HAP-1 (cell line): ENCODE measurements at regions not wholly inside any gene's neighbourhood (a gene's known extent, or its start where the extent isn't known, plus 50 kb on each side); places are given as distances from the start of the nearest gene placed in this dataset.

Source experiments
- DNase-seq, 2 experiments: peaks; one replicate each; pipeline ENCODE4 v3.0.0-alpha.2; 2016 to 2020; ENCODE audit warnings: low spot score in 2 of 2
- H3K27me3 ChIP-seq: fragments of 250-450 bp; sonication (Bioruptor Pico); 2 replicates; pipeline ENCODE4 v1.5.1; 2020; ENCODE audit warnings: low read depth, mild to moderate bottlenecking, moderate library complexity
- H3K36me3 ChIP-seq: fragments of 250-450 bp; sonication (Bioruptor Pico); replicated peaks from 2 replicates; pipeline ENCODE4 v1.5.1; 2020; ENCODE audit warnings: mild to moderate bottlenecking
- H3K4me1 ChIP-seq: fragments of 250-450 bp; sonication (Bioruptor Pico); 2 replicates; pipeline ENCODE4 v1.5.1; 2020; ENCODE audit warnings: mild to moderate bottlenecking
- H3K4me3 ChIP-seq: fragments of 250-450 bp; sonication (Bioruptor Pico); 2 replicates; pipeline ENCODE4 v1.5.1; 2020; ENCODE audit warnings: mild to moderate bottlenecking, moderate library complexity
- H3K9me3 ChIP-seq: fragments of 250-450 bp; sonication (Bioruptor Pico); 2 replicates; pipeline ENCODE4 v1.5.1; 2020; ENCODE audit warnings: mild to moderate bottlenecking, moderate library complexity
- in situ Hi-C: fragments of 300-500 bp; cut with MboI; formaldehyde crosslinking; loops from 3 replicates; pipeline ENCODE4 v1.14.3; 2020; ENCODE audit warnings: low sequenced_read_pairs, inconsistent platforms, mixed read lengths

DNA sequence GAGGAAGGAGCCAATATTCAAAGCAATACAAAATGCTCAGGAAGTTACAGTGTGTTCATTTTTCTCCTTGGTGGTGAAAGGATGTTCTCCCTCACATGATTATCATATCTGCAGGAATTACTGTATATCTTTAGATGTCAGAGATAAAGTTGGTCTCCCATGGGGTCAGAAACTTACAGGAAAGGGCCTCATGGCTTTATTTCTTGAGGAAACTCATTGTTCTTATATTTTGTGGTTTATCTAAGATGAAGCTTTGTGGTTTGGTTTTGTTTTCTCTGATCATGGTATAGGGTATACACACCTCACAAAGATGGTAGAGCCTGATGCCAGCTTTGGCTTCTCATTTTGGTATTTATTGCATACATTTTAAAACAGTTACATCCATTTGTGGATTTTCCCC lies 100.5 kb upstream of the STXBP5 start:
- Histone ChIP-seq H3K27me3 (no peaks in the 10 kb centered on the region), H3K4me1 (no peaks in the 10 kb centered on the region), H3K9me3 (no peaks in the 10 kb centered on the region), H3K4me3 (no peak overlapping the region), H3K36me3 (no peaks in the 10 kb centered on the region)
- DNase-seq: no peak
- in situ Hi-C loops: no loop called here

DNA sequence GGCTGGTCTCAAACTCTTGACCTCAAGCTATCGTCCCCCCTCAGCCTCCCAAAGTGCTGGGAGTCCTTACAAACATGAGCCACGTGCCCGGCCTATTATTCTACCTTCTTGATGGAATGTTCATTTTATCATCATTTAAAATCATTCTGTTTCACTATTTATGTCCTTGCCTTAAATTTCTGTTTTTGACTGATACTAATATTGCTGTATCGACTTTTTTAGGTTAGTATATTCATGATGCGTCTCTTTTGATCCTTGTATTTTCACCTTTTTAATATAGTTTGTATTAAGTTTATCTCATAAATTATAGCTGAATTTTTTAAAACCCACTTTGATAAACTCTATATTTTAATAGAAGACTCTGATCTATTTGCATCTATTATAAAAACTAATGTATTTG lies 98.4 kb upstream of the STXBP5 start:
- no peak for DNase-seq
- Histone ChIP-seq H3K36me3 (no peaks in the 10 kb centered on the region), H3K4me1 (no peaks in the 10 kb centered on the region), H3K9me3 (no peaks in the 10 kb centered on the region), H3K27me3 (no peaks in the 10 kb centered on the region), H3K4me3 (no peak overlapping the region)
- in situ Hi-C loops: no loop called here

DNA sequence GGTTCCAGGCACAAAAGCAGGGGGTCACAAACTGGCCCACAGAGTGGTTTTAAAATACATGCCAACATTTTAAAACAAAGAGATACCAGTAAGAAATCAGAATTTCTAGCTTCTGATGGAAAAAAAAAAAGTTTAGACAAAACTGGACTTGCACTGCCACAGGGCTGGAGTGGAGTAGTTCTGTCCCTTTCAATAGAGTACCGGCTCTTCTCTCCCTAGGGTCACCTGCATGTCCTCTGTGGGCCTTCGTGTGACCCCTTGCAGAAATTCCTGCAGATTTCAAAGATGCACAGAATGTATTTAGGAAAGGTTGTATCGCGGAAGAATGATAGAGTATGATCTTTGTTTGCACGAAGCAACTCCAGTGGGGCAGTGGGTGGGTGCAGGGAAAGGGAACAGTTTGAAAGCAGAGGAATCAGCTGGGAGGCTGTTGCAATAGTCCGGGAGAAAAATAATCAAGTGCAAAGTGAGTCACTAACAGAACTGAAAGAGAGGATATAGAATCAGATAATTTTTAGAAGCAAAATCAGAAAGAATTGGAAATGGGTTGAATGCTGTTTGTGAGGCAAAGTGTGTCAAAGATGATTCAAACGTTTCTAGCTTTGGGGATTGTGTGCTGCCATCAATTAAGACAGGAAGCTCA lies 97.3 kb upstream of the STXBP5 start:
- DNase-seq: no peak

DNA sequence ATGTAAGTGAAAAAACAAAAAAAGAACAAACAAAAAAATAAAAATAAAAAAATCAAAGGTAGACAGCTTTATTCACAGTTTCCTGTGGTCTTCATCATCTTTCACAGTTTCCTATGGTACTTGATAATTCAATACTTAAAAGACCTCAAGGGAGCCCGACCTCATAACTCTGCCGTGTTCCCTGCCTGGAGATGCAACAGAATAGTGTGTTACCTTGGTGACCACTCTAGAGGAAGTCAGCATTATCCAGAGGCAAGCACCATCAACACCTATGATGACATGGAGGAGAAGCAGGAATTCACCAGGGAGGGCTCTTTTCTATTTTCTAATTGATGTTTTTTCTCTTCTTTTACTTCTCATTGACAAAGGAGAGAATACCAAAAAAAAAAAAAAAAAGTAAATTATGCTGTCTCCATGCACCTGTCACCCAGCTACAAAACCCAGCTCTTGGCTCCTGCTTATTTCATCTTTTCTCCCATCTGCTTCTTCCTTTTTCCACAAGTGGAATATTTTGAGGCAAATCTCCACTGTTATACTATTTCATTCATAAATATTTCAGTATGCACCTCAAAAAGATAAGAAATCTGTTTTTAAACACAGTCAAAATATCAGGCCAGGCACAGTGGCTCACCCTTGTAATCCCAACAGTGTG lies 95.8 kb upstream of the STXBP5 start:
- Histone ChIP-seq H3K4me3 (no peak overlapping the region), H3K9me3 (no peaks in the 10 kb centered on the region), H3K27me3 (no peaks in the 10 kb centered on the region), H3K36me3 (no peaks in the 10 kb centered on the region), H3K4me1 (no peaks in the 10 kb centered on the region)
- DNase-seq: no peak
- in situ Hi-C loops: no loop called here

More for the DNA sequence above, 97.3 kb upstream of the STXBP5 start:
- H3K27me3 ChIP-seq: no peaks in the 10 kb centered on the region
- H3K4me1 ChIP-seq: no peaks in the 10 kb centered on the region
- no peaks in the 10 kb centered on the region for H3K9me3 ChIP-seq
- H3K4me3 ChIP-seq: no peak overlapping the region
- no peaks in the 10 kb centered on the region for H3K36me3 ChIP-seq
- in situ Hi-C loops: no loop called here

DNA sequence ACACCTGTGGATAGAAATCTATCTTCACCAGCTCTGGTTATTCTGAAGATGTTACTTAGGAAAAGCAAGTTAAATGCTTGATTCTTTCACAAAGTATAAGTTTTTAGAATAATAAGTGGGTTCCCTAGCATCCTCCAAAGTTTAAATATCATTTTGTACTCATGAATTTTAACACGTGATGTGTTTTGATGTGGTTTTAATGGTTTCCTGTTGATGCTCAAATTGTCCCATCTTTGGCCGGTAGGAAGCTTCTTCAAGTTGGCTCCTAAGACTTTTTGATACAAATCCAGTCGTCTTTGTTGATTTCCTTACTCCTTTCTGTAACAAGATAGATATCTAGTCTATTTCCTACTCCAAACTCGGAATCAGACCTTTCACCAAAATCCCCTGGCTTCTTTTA lies 94.5 kb upstream of the STXBP5 start:
- in situ Hi-C loops: no loop called here
- Histone ChIP-seq H3K4me3 (no peak overlapping the region), H3K27me3 (no peaks in the 10 kb centered on the region), H3K4me1 (no peaks in the 10 kb centered on the region), H3K9me3 (no peaks in the 10 kb centered on the region), H3K36me3 (no peaks in the 10 kb centered on the region)
- DNase-seq: no peak

DNA sequence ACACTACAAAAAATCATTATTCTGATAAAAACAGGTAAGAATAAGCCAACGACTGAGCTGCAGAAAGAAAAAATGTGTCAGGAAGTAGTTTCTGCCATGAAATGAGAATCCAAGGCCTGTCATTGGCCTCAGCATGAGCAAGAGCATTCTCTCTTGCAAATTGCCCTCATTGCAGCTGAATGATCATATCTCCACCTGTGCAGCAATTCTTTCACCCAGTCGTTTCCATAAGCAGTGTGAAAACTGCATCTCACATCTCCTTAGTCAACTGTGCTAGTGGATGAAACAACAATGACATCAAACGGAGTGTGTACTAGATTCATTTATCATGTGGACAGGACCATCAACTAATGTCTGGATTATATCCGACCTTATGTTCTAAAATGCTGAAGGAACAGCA lies 88.2 kb upstream of the STXBP5 start:
- no peak for DNase-seq
- Histone ChIP-seq H3K36me3 (no peaks in the 10 kb centered on the region), H3K4me1 (no peaks in the 10 kb centered on the region), H3K27me3 (no peaks in the 10 kb centered on the region; the same call in none of the 2 replicates), H3K9me3 (no peaks in the 10 kb centered on the region), H3K4me3 (no peak overlapping the region)
- in situ Hi-C loops: no loop called here

DNA sequence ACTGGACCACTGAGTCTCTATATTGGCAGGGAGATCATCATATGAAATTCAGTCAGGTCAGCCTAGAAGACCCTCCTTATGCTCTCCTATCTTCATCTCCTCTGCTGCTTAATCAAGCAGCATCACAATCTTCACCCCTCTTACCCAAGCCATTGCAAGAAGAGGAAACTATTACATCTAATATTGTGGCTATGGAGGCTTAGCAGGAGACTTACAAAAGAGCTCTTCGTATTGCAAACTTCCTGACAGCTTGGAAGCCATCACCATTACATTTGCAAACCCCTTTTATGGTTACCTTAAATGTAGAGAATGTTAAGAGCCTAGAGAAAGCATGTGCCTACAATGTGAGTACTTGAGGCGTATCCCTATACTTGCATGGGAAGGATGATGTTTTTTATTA lies 87.2 kb upstream of the STXBP5 start:
- Histone ChIP-seq H3K36me3 (no peaks in the 10 kb centered on the region), H3K9me3 (no peaks in the 10 kb centered on the region), H3K27me3 (no peaks in the 10 kb centered on the region; the same call in none of the 2 replicates), H3K4me1 (no peaks in the 10 kb centered on the region), H3K4me3 (no peak overlapping the region)
- DNase-seq: no peak
- in situ Hi-C loops: no loop called here

DNA sequence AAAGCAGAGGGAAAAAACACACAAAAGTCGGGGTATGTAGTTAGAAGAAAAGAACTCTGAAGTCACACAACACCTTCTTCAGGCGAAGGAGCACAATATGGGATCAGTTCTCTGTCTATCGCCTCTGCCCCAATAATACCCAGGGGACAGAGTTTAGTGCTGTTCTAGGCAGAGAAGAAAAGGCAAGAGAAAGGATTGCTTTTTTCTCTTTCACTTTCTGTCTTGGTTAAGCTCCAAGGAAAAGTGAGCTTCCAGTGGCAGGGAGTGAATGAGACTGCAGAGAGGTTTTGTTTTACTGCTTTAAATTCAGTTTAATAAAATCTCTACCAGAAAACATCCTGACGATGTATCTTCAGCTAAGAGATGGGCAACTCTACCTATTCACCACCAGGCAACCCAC lies 86.6 kb upstream of the STXBP5 start:
- in situ Hi-C loops: no loop called here
- no peak for DNase-seq
- Histone ChIP-seq H3K9me3 (no peaks in the 10 kb centered on the region), H3K36me3 (no peaks in the 10 kb centered on the region), H3K4me3 (no peak overlapping the region), H3K27me3 (no peaks in the 10 kb centered on the region; the same call in none of the 2 replicates), H3K4me1 (no peaks in the 10 kb centered on the region)

DNA sequence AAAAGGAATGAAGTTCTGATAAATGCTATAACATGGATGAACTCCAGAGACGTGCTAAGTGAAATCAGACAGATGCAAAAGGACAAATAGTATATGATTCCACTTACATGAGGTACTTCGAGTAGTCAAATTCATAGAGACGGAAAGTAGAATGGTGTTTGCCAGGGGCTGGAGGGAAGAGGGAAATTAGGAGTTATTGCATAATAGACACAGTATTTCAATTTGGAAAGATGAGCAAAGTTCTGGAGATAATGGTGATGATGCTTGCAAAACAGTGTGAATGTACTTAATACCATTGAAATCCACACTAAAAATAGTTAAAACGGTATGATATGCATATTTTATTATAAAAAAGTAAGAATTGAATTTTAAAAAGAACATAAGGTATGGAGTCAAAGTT lies 84.9 kb upstream of the STXBP5 start:
- H3K36me3 ChIP-seq: no peaks in the 10 kb centered on the region
- no peaks in the 10 kb centered on the region for H3K4me1 ChIP-seq
- no peaks in the 10 kb centered on the region; the same call in none of the 2 replicates for H3K27me3 ChIP-seq
- no peak overlapping the region for H3K4me3 ChIP-seq
- DNase-seq: no peak
- no peaks in the 10 kb centered on the region for H3K9me3 ChIP-seq
- in situ Hi-C loops: no loop called here

DNA sequence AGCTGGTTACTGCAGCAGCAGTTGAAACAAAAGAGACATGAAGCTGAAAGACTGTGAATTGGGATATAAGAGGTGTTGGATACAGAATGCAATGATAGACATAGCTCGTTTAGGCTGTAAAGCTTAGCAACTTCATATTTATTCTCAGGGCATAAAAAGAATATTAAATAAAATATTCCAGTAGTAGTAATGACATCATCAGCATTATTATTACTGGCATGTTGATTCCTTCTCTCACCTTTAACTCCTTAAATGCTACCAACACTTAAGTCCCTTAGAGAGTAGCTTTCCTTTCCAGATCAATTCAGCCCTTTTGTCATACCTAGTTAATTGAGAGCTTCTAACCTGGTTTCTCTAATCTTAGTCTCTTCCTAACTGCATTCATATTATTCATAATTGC lies 81.4 kb upstream of the STXBP5 start:
- Histone ChIP-seq H3K36me3 (no peaks in the 10 kb centered on the region), H3K9me3 (no peaks in the 10 kb centered on the region), H3K4me1 (no peaks in the 10 kb centered on the region), H3K4me3 (no peak overlapping the region), H3K27me3 (no peaks in the 10 kb centered on the region; the same call in 1 of the 2 replicates)
- in situ Hi-C loops: no loop called here
- no peak for DNase-seq

DNA sequence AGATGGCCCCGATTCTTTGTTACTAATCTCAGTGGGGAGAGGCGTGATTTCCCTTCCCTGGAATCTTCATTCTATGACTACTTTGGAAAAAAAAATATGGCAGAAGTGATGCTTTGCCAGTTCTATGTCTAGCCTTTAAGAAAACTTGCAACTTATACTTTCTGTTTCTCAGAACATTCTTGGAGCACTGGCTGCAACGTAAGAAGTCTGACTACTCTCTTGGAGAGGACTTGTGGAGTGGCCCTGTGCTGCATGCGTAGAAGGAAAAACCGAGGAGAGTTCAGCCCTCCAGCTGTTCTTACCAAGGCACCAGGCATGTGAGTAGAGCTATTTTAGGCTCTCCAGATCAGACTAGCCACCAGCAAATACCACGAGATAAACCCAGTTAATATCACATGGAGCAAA lies 77.6 kb upstream of the STXBP5 start:
- DNase-seq: no peak
- no peaks in the 10 kb centered on the region for H3K36me3 ChIP-seq
- H3K4me3 ChIP-seq: no peak overlapping the region
- 0 out of 2 replicates have a peak, but pooled peaks cover 3% of the 10 kb centered on the region for H3K27me3 ChIP-seq
- no peaks in the 10 kb centered on the region for H3K9me3 ChIP-seq
- in situ Hi-C loops: no loop called here
- no peaks in the 10 kb centered on the region for H3K4me1 ChIP-seq

DNA sequence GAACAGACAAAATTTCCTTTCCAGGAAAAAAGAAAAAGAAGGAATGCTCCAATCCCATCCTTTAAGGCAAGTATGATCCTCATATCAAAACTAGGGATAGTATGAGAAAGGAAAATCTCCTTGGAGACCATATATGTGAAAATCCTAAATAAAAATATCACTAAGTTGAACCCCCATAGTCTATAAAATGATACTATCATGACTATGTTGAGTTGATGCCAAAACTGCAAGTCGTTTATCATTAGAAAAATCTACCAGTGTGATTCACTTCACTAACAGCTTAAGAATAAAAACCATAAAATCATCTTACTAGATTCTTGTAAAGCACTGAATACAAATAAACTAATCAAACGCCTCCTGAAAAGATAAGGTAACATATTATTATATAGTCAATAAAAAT lies 76.6 kb upstream of the STXBP5 start:
- DNase-seq: no peak
- H3K9me3 ChIP-seq: no peaks in the 10 kb centered on the region
- 0 out of 2 replicates have a peak, but pooled peaks cover 3% of the 10 kb centered on the region for H3K27me3 ChIP-seq
- H3K4me1 ChIP-seq: no peaks in the 10 kb centered on the region
- H3K4me3 ChIP-seq: no peak overlapping the region
- H3K36me3 ChIP-seq: no peaks in the 10 kb centered on the region
- in situ Hi-C loops: no loop called here

DNA sequence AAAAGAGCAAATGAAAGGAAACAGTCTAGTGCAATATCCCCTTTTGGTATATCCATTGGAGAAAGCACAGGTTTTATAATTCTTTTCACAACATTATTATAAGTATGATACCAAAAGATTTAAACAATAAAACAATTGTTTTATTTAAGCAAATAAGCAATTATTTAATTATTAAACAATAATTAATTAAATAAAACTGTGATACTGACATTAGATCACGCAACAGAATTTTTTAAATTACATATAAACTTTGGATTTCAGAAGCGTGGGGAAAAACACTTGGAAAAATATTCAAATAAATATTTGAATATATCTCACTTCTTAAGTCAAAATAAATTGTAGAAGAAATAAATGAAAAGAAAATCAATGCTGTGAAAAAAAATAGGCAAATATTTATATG lies 76.2 kb upstream of the STXBP5 start:
- H3K27me3 ChIP-seq: peaks cover 5% of the 10 kb centered on the region; the same call in 1 of the 2 replicates
- DNase-seq: no peak
- H3K36me3 ChIP-seq: no peaks in the 10 kb centered on the region
- no peaks in the 10 kb centered on the region for H3K9me3 ChIP-seq
- no peaks in the 10 kb centered on the region for H3K4me1 ChIP-seq
- no peak overlapping the region for H3K4me3 ChIP-seq
- in situ Hi-C loops: no loop called here

DNA sequence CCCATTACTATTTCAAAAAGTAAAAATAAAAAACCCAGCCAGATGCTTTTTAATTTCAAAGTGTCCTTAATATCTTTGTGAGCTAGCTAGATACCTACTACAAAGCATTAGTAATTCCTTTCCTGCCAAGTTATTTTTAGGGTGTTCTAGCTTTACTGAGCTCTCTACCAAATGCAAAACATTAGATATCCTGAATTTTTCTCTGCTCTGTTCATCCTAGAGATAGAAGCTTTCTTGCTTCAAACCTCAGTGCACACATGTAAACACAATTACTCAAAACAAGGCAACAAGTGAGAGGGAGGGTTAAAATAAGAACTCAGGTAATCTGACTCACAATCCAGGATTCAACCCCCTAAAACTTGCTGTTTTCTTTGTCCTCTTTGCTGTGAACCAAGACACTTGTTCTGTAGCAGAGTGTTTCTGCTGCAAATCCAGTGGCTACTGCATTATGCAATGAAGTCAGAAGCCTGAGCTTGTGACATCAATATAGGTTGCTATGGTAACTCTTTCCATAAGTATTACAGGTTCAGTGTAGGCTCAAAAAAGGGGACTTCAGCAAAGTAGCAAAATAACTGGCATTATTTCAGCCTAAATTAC lies 72.6 kb upstream of the STXBP5 start:
- Histone ChIP-seq H3K4me1 (no peaks in the 10 kb centered on the region), H3K4me3 (no peak overlapping the region), H3K36me3 (no peaks in the 10 kb centered on the region), H3K27me3 (peaks cover 14% of the 10 kb centered on the region; the same call in 1 of the 2 replicates), H3K9me3 (no peaks in the 10 kb centered on the region)
- DNase-seq: no peak
- in situ Hi-C loops: no loop called here
